Testis (tissue), 2 donors: ENCODE measurements at regions not wholly inside any gene's neighbourhood (a gene's known extent, or its start where the extent isn't known, plus 50 kb on each side); places are given as distances from the start of the nearest gene placed in this dataset.

Experiments used
- DNase-seq: peaks from one replicate; pipeline ENCODE4 v3.0.0-alpha.2; 2019
- H3K27ac ChIP-seq, 2 donors: fragments of 200-600 bp; sonication (generic); one replicate each; pipeline ENCODE4 v1.5.1; 2019
- H3K27me3 ChIP-seq: fragments of 200-600 bp; sonication (generic); one replicate; pipeline ENCODE4 v1.5.1; 2019
- H3K36me3 ChIP-seq: fragments of 200-600 bp; sonication (generic); one replicate; pipeline ENCODE4 v1.5.1; 2017; ENCODE audit warnings: low read depth; ENCODE audit errors: missing control alignments
- H3K4me1 ChIP-seq: fragments of 200-600 bp; sonication (generic); one replicate; pipeline ENCODE4 v1.5.1; 2019
- H3K4me3 ChIP-seq, 2 donors: fragments of 200-600 bp; sonication (generic); one replicate each; pipeline ENCODE4 v1.5.1; 2017 to 2019
- H3K9me3 ChIP-seq: fragments of 200-600 bp; sonication (generic); one replicate; pipeline ENCODE4 v1.5.1; 2017
- POLR2A ChIP-seq: fragments of 450-650 bp; IDR thresholded peaks from one replicate; pipeline ENCODE4 v1.6.1; 2017; ENCODE audit warnings: antibody characterized with exemption, mild to moderate bottlenecking, moderate library complexity
- WGBS, 2 donors: methylation state at CpG; one replicate each; pipeline ENCODE4 v1.1.5; 2018; 5-methylcytosine and 5-hydroxymethylcytosine counted together
- intact Hi-C: fragments of 100-400 bp; cut with DNase I; formaldehyde crosslinking; loops from one replicate; pipeline ENCODE4 v1.15.1; 2023; ENCODE audit warnings: low total_unique reads
- TF ChIP-seq, protein P1 (sequence below), 3 experiments: fragments of 450-650 bp in 2 of 3; fragments of 200-600 bp in 1 of 3; sonication (generic) in 1 of 3; IDR thresholded peaks; one replicate each; pipeline ENCODE4 v1.5.1; 2016 to 2019; ENCODE audit warnings: antibody characterized with exemption in 3 of 3, mild to moderate bottlenecking in 2 of 3, moderate library complexity in 1 of 3

DNA sequence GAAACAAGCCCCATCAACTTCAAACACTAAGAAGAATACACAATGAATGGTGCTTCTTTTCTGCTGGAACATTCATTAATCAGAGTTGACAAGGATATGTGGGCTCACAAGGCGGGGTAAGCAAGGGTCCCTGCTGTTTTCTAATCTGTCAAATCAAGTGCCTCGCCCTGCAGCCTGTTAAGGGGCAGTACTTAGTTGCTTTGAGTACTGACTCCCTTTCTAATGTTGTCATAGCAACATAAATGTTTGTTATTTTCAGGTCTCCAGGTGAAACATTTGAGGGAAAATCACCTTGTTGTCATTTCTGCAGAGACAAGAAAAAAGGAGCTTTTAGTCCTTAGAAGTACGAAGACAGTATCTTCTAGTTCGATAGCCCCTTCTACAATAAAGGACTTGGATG, 284.7 kb upstream of the PKDCC start:
- Histone ChIP-seq H3K27me3 (no peaks in the 10 kb centered on the region), H3K4me3 (no peak overlapping the region), H3K9me3 (no peaks in the 10 kb centered on the region), H3K4me1 (no peaks in the 10 kb centered on the region), H3K27ac (no peak overlapping the region), H3K36me3 (no peaks in the 10 kb centered on the region)
- TF ChIP-seq, protein P1, sequence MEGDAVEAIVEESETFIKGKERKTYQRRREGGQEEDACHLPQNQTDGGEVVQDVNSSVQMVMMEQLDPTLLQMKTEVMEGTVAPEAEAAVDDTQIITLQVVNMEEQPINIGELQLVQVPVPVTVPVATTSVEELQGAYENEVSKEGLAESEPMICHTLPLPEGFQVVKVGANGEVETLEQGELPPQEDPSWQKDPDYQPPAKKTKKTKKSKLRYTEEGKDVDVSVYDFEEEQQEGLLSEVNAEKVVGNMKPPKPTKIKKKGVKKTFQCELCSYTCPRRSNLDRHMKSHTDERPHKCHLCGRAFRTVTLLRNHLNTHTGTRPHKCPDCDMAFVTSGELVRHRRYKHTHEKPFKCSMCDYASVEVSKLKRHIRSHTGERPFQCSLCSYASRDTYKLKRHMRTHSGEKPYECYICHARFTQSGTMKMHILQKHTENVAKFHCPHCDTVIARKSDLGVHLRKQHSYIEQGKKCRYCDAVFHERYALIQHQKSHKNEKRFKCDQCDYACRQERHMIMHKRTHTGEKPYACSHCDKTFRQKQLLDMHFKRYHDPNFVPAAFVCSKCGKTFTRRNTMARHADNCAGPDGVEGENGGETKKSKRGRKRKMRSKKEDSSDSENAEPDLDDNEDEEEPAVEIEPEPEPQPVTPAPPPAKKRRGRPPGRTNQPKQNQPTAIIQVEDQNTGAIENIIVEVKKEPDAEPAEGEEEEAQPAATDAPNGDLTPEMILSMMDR (IDR thresholded peaks at IDR 0.05): no peak
- no peak for TF ChIP-seq POLR2A
- 81 to 92% methylated on average over 4 of the region's 4 CpGs for WGBS, 2 donors
- DNase-seq: no peak
- intact Hi-C loops: no loop called here

DNA sequence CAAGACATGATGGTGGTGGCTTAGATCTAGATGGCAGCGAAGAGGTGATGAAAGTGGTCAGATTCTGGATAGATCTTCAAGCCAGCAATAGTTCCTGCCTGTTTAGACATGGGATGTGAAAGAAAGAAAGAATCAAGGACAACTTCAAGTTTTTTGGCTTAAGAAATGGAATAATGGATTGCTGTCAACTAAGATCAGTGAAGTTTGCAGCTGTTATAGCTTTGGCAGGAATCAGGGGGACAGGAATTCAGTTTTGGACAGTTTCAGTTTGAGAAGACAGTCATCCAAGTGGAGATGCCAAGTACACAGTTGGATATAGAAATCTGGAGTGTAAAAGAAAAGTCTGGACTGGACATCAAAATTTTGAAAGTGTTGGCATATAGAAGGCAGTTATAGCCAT, 283.7 kb upstream of the PKDCC start:
- intact Hi-C loops: no loop called here
- H3K9me3 ChIP-seq: no peaks in the 10 kb centered on the region
- WGBS, 2 donors: 92 to 95% methylated on average over 1 of the region's 1 CpG
- H3K4me1 ChIP-seq: no peaks in the 10 kb centered on the region
- DNase-seq: no peak
- no peaks in the 10 kb centered on the region for H3K36me3 ChIP-seq
- H3K27ac ChIP-seq: no peak overlapping the region
- TF ChIP-seq, protein P1 (IDR thresholded peaks at IDR 0.05): no peak
- no peak for TF ChIP-seq POLR2A
- no peaks in the 10 kb centered on the region for H3K27me3 ChIP-seq
- H3K4me3 ChIP-seq: no peak overlapping the region

DNA sequence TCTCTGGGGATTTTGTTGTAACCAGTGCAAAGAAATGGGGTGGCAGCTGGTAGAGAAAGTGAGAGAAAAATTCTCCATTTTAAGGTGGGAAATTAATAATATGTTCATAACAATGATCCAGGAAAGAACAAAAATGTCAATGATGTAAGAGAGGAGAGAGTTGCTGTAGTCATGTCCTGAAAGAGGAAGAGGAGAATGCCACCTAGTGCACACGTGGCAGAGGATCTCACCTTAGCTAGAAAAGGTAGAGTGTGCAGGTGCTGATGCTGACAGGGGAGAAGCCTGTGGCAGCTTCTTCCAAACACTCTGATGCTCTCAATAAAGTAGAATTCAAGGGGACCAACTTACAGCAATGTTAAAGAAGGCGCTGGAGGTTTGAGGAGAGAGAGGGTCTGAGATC, 282.9 kb upstream of the PKDCC start:
- H3K4me3 ChIP-seq: no peak overlapping the region
- no peaks in the 10 kb centered on the region for H3K36me3 ChIP-seq
- no peaks in the 10 kb centered on the region for H3K27me3 ChIP-seq
- H3K9me3 ChIP-seq: no peaks in the 10 kb centered on the region
- H3K27ac ChIP-seq: no peak overlapping the region
- TF ChIP-seq POLR2A: no peak
- TF ChIP-seq, protein P1 (IDR thresholded peaks at IDR 0.05): no peak
- DNase-seq: no peak
- H3K4me1 ChIP-seq: no peaks in the 10 kb centered on the region
- intact Hi-C loops: no loop called here
- WGBS, 2 donors: 80 to 100% methylated on average over 2 of the region's 2 CpGs

DNA sequence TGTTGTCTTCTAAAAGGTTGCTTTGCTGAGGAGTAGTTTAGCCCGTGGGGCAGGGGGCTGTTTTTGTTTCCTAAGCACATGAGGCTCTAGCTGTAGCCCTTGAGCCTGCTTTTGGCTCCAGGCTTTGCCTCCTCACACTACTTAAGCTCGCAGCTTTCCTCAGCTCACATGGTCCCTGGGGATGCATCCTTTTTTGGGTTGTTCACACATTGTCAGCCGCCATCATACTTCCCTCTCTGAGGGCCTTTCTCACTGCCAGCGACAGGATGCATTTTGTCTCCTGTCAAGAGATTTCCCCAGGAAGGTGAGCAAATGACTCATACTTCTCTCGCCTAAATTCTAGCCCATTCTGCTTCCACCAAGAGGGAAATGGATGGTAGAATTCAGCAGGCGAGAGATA, 279.5 kb upstream of the PKDCC start:
- peak; percentile 18 for DNase-seq
- Histone ChIP-seq H3K27me3 (no peaks in the 10 kb centered on the region), H3K36me3 (no peaks in the 10 kb centered on the region), H3K4me1 (no peaks in the 10 kb centered on the region), H3K27ac (no peak overlapping the region), H3K4me3 (no peak overlapping the region), H3K9me3 (no peaks in the 10 kb centered on the region)
- intact Hi-C loops: no loop called here
- 56 to 67% methylated on average over 6 of the region's 6 CpGs for WGBS, 2 donors
- no peak for TF ChIP-seq POLR2A
- TF ChIP-seq, protein P1 (IDR thresholded peaks at IDR 0.05): no peak

DNA sequence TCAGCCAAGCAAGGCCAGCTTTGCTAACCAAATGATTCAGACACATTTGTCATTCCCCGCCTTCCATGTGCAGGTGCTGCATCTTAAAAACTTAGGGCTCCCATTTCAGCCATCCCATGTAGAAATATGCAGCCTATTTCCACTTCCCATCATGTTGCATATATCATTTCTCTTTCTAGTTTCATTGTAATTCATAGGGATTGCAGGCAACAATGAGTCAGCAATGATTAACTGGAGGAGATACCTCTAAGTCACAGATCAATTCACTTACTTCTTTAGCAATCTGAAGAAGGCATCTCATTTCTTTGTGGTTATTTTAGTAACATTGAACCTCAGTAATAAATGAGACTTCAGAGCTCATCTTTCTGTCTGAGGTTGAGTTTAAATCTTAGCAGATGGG, 276.1 kb upstream of the PKDCC start:
- Histone ChIP-seq H3K27ac (no peak overlapping the region), H3K36me3 (no peaks in the 10 kb centered on the region), H3K4me3 (no peak overlapping the region), H3K4me1 (no peaks in the 10 kb centered on the region), H3K9me3 (no peaks in the 10 kb centered on the region), H3K27me3 (no peaks in the 10 kb centered on the region)
- no peak for DNase-seq
- TF ChIP-seq POLR2A: no peak
- TF ChIP-seq, protein P1 (IDR thresholded peaks at IDR 0.05): no peak
- intact Hi-C loops: no loop called here
- 71 to 100% methylated on average over 1 of the region's 1 CpG for WGBS, 2 donors
